ENCODE measurements at regions not wholly inside any gene's neighbourhood (a gene's known extent, or its start where the extent isn't known, plus 50 kb on each side); places are given as distances from the start of the nearest gene placed in this dataset.

DNA sequence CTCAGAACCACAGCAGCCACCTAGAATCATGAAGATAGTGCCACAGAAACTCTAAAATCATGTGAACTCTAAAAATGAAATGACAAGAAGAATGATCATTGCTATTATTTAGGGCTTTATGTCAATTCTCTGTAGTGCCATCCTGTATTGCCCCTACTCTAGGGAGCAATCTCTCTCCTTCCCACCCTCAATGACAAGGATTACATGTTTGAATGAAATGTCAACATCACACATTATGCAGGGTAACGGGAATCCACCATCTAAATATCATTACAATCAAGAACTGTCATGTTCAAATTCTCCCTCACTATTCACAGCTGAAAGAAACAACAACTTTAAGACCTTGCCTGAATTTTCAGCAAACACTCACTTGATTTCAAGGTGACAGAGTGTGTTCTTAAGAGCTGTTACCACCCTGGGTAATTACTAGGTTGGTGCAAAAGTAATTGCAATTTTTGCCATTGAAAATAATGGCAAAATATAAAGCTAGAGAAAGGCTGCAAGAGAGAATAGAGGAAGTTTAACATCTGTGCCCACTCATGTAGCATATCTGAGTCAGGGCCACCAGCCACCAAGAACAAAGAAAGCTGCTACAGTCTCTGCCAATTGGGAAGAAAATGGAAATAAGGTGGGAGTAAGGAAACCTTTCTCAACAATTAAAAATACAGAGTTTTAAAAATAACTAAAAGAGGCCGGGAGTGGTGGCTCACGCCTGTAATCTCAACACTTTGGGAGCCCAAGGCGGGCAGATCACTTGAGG lies 112.8 kb upstream of the PSMD7 start:
- TF ChIP-seq, protein P1, sequence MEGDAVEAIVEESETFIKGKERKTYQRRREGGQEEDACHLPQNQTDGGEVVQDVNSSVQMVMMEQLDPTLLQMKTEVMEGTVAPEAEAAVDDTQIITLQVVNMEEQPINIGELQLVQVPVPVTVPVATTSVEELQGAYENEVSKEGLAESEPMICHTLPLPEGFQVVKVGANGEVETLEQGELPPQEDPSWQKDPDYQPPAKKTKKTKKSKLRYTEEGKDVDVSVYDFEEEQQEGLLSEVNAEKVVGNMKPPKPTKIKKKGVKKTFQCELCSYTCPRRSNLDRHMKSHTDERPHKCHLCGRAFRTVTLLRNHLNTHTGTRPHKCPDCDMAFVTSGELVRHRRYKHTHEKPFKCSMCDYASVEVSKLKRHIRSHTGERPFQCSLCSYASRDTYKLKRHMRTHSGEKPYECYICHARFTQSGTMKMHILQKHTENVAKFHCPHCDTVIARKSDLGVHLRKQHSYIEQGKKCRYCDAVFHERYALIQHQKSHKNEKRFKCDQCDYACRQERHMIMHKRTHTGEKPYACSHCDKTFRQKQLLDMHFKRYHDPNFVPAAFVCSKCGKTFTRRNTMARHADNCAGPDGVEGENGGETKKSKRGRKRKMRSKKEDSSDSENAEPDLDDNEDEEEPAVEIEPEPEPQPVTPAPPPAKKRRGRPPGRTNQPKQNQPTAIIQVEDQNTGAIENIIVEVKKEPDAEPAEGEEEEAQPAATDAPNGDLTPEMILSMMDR (conservative IDR thresholded peaks at IDR 0.05; ENCODE audit: low read length): no peak
- no peak for TF ChIP-seq EZH2phosphoT487 (IDR thresholded peaks at IDR 0.05; ENCODE audit: borderline replicate concordance, low read depth, low read length)

All from OCI-LY7 (cell line).